ENCODE measurements at regions not wholly inside any gene's neighbourhood (a gene's known extent, or its start where the extent isn't known, plus 50 kb on each side); places are given as distances from the start of the nearest gene placed in this dataset.
"Not testable (repeated sequence)": the region's sequence is repeated elsewhere in the genome, so short reads cannot be mapped to it uniquely, and the experiment has no call there.

DNA sequence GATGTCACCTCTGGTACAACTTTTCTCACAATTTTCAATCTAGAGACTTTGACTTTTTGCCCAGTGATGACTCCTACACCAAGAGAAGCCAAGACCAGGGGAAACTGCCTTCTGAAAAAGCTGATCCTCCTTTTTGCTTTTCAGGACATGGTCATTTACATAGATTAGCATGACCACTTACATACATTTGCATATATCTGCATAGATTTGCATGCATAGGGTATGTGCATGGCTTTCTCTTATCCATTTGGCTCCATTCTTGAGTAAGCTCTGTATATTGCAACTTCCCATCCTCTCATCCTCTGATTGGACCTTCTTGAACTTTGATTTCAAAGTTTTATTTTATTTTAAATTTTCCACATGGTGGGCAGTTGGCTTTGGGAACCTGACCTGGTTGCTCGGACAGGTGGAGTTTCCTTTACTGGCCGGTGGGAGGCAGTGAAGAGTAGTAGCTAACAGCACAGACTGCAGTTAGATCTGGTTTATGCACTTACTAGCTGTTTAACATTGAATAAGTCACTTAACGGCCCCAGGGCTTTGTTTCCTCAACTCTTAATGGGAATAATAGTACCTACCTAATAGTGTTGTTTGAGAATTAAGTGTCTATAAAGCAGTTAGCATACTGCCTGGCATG lies 92.9 kb downstream of the GPR139 start:
- no peak for DNase-seq

DNA sequence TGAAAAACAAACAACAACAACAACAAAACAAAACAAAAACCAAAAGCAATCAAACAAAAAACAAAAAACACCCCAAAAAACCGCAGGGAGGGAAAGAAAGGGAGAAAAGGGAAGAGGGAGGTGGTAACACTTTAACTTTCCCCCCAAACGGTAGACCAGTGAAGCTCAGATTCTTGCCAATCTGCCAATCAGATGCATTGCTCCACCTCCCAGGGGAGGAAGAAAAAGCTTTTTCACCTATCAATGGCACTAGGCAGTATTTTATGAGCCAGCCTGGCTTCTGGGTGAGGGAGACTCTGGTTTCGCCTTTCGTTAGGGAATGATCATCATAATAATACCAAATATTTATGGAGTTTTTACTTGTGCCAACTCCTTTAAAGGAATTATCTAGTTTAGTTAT lies 94.1 kb downstream of the GPR139 start:
- DNase-seq, result no peak

DNA sequence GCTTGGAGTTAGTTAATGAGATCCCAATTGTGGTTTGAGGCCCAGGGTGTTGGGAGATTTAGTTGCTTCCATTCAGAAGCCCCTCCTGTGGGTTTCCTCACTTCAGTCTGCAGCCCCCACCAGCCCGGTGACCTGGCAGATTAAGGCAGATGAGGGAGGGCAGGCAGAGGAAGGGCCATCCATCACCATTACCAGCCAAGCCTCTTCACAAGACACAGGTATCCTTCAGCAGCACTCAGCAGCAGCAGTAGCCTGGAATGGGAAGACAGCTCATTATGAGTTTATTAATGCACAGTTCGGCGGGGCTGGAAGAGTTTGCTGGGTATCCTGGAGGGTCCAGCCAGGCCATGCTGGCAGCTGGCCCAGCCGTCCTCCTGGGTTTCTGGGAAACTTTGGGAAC lies 90.0 kb upstream of the GPRC5B start:
- DNase-seq, result no peak

DNA sequence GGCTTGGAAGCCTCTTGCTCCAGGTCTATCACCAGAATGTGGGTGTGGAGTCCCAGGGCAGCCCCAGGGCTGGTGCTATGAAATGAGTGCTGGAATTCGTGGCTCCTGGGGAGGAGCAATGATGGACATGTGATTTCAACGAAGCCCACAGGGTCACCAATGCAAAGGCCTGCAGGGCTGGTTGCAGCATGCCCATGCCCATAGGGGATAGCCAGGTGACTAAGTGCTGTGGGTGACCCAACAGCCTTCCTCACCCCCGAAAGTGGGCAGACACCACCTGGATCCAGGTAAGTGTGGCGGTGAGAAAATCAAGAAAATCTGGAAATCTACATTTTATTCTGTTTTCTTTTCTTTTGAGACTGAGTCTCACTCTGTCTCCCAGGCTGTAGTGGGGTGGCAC lies 87.5 kb upstream of the GPRC5B start:
- no peak for DNase-seq

DNA sequence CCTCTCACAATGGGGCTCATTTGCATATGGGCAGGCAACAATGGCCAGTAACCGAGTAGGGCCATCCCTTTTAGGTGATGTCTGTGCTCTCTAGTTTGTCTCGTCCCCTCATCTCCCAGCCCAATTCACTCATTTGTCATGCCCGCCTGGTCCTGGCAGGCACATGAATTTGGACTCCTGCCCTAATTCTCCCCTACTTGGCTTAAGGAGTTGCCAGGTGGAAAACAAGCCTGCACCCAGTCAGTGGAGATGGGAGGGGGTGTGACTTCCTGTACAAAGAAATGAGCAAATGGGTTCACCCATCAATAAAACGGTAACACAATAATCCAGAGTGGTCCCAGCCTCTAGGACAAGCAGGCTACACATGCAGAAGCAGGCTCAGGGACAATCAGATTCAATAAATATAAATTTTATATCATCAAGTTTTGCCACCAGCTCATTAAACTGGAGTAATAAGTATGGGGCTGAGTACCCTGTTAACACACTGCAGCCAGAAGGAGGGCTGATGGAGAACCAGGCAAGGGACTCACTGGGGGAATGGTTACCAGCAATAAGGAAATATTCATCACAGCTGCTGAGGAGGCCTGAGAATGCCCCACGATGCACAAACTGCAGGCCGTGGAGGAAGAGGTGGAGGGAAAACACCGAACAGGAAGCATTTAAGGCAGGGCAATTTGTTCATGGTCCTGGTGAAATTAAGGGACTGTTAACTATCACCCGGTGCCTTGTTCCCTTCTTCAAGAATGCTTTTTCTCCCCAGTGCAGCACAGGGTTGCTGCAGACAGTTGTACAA lies 84.4 kb upstream of the GPRC5B start:
- no peak for DNase-seq

DNA sequence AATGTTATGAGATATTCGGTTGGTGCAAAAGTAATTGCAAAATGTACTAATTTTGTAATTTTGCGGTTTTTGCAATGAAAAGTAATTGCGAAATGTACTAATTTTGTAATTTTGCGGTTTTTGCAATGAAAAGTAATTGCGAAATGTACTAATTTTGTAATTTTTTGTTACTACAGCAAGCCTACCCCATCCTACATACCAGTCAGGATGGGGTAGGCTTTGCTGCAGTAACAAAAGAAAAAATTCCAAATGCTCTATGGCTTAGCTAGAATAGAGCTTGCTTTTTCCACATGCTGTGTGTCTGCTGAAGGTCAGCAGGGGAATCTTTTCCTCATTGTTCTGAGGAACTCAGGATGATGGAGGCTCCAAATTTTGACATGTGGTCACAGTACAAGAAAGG lies 83.3 kb upstream of the GPRC5B start:
- DNase-seq, result no peak

DNA sequence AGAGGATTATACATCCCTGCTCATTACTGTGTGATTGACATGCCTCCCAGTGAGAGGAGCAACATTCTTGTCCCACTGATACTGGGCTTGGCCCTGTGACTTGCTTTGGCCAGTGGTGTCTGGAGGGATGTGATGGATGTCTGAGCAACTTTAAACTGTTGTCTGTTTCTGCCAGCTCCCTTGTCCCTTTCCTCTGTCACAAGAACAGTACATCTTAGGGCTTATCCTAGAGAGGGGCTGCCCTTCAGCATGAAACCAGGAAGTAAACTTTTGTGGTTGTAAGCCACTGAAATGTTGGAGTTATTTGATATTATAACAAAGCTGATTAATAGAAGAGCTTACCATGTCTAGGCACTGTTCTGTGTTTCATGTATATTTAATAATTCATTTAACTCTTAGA lies 82.9 kb upstream of the GPRC5B start:
- DNase-seq, result no peak

DNA sequence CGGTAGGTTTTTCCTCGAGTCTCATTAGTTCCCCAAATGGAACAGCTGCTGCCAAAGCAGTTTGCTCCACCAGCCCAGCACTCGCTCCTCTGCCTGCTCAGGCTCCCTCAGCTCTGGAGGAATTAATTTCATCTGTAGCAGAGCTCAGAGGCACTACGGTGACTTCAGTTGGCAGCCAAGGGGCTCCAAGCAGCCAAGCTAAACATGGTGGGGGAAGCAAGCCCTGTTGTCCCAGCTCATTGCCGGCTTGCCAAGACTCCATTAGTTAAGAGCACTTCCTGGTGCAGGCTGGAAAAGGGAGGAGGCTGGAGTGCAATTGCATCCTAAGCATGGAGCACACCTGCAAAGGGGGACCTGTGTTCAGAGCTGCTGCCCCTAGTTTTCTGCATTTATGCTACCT lies 78.7 kb upstream of the GPRC5B start:
- peak in 21 of 56 donors; percentile 0 to 58 (median 4) for DNase-seq

DNA sequence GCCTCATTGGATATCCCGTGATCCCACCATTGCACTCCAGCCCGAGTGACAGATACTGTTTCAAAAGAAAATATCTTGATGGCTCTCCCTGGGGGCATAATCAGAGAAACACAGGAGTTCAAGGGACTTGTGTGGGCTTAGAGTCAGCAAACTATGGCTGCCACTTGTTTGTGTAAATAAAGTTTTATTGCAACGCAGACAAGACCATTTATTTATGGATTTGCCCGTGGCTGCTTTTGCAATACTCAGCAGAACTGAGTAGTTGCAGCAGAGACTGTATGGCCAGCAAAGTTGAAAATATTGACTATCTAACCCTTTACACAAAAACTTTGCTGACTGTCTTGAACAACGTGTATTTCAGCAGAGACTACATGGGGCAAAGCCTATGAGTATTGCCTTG lies 75.5 kb upstream of the GPRC5B start:
- DNase-seq, result no peak

DNA sequence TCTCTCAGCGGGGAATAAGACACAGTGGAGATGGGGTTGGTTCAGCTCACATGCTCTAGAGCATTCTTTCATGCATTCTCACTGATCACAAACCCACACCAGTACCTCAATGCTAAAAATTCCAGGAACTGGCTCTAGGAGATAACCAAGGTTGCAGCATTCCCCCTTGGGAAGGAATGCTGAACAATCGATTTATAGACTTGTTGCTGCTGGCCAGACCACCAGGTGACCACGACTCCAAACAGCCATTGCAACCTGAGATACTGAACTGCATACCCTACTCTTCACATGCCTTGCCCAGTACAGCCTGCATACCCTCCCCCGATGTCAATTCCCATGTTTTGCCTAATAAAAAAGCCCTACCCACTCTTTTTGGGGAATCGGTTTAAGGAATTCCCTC lies 75.1 kb upstream of the GPRC5B start:
- DNase-seq, result no peak

DNA sequence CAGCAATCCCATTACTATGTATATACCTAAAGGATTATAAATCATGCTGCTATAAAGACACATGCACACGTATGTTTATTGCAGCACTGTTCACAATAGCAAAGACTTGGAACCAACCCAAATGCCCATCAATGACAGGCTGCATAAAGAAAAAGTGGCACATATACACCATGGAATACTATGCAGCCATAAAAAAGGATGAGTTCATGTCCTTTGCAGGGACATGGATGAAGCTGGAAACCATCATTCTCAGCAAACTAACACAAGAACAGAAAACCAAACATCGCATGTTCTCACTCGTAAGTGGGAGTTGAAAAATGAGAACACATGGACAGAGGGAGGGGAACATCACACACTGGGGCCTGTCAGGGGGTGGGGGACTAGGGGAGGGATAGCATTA lies 71.2 kb upstream of the GPRC5B start:
- DNase-seq, result not testable (repeated sequence)

DNA sequence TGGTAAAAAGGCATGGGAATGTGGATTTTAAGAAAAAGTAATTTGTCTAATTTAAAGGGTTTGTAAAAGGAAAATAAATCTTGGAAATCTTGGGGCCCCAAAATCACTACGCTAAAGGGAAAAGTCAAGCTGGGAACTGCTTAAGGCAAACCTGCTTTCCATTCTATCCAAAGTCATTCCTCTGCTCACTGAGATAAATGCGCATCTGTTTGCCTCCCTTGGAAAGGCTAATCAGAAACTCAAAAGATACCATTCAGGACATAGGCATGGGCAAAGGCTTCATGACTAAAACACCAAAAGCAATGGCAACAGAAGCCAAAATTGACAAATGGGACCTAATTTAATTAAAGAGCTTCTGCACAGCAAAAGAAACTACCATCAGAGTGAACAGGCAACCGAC lies 70.4 kb upstream of the GPRC5B start:
- DNase-seq, result not testable (repeated sequence)

DNA sequence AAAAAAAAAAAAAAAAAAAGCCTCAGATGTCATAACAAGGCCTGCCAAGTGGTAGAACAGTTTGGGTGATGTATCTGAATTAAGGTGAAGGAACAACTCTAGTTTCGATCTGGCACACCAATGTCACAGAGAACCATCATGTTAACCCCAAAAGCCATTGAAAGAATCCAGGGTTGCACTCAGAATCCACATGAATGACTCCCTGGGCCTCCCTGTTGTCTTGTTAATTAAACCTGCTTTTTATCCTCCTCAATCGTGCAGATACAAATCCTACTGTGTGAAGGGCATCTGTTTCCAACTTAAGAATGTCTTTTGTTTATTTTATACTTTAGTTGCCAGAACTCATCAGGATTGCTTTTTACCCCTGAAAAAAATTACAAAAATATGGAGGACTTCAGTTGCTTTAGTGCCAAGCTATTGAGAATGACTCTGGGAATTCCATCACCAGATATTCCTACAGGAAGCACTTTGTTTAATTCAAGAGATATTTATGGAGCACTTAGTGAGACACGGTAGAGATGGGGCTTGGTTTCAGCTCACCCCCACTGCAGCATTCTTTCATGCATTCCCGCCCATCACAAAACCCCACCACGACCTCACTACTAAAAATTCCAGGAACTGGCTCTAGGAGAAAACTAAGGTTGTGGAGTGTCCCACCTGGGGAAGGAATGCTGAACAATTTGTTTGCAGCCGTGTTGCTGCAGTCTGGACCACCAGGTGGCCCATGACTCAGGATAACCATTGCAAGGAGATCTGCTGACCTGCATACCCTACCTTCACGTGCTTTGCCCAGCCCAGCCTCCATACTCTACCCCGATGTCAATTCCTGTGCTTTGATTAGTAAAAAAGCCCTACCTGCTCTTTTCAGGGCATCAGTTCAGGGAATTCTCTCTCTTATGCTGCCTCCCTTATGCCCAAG lies 63.8 kb upstream of the GPRC5B start:
- DNase-seq, result no peak

DNA sequence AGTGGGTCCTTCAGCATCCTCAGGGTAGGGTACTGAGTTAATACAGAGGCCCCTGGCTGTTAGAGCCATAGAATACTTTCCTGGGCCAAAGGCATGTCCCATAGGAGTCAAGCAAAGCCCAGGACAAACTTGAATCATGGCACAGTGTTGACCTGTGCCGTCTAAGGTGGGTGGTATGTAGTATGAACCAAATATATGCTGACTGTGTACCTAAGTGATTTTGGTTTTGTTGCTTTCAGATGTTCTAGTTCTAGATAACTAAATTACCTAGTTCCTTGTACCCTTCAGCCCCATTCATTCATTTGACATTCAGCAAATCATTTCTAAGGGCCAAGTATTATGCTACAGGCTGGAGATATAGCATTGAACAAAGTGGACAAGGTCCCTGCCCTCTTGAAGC lies 61.3 kb upstream of the GPRC5B start:
- DNase-seq, result no peak

DNA sequence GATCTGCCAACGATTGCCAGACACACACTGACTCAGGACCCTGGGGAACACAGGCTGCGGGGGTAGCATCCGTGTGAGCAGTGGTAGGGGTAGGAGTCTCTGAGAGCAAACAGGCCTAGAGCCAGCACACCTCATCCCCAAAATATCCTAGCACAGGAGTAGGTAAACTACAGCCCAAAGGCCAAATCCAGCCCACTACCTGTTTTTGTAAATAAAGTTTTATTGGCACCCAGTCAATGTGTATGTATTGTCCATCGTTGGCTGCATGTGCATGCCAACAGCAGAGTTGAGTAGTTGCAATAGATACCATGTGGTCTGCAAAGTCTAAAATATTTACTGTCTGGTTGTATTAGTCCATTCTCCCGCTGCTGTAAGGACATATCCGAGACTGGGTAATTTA lies 55.5 kb upstream of the GPRC5B start:
- no peak for DNase-seq

DNA sequence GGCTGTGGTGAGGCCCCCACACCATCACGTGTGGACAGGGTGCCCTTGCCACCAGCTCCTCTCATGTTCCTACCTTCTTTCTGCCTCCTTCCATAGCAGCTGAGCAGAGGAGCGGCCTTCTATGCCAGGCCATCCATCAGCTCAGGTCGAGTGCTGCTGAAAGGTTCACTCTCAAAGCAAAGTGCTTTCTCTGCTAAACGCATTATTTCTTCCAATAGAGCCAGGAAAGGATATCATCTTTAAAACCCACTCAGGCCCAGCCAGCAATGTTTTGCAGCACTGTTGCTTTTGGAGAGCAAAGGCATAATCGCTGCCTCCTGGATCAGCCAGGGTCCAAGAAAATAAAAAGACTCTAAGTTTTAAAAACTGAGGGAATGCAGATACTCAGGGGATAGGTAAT lies 54.9 kb upstream of the GPRC5B start:
- no peak for DNase-seq

DNA sequence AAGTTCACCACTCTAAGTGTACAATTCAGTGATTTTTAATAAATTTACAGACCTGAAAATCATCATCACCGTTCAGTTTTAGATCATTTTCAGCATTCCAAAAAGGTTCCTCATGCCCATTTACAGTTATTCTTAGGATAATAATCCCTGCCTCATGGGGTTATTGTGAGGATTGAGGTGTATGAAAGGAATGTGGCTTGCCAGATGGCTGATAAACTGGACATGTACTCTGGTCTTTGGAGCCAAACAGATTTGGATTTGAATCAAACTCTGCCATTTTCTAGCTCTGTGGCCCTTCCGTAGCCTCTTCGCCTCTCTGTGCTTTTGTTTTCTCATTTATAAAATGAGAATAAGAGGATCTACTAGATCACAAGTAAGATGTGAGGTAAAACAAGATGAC lies 53.9 kb upstream of the GPRC5B start:
- no peak for DNase-seq

DNA sequence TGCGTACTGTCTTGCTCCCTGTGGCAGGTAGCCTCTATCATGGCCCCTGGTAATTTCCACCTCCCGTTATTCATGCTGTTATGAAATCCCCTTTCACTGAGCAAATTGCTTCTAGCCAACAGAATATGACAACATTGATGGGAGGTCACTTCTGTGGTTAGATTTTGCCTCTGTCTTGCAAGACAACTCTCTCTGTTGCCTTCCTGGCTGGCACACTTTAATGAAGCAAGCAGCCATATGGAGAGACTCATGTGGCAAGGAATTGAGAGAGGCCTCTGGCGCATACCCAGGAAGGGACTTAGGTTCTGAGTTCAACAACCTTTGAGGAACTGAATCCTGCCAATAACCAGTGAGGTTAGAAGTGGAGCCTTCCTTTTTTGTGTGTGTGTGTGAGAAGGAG lies 51.8 kb upstream of the GPRC5B start:
- DNase-seq, result no peak

DNA sequence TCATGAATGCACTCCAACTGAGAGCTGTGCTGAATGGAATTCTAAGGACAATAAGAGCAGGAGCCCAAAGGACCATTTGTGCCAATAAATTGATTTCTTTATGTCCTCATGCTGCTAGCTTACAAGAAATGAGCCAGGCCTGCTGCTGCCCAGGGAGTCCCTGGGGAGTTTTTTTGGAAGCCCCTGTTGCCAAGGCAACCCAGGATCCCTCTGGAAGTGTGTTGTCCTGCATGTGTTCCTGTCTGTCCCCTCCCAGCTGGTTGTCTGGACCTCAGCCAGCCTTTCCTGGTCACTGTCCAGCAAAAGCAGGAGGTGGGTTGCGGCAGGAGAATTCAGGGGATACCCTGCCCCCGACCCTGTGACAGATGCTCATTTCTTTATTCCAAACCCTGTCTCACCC lies 51.0 kb upstream of the GPRC5B start:
- DNase-seq, result peak in 2 of 56 donors; percentile 2
